ENCODE measurements at regions not wholly inside any gene's neighbourhood (a gene's known extent, or its start where the extent isn't known, plus 50 kb on each side); places are given as distances from the start of the nearest gene placed in this dataset.

DNA sequence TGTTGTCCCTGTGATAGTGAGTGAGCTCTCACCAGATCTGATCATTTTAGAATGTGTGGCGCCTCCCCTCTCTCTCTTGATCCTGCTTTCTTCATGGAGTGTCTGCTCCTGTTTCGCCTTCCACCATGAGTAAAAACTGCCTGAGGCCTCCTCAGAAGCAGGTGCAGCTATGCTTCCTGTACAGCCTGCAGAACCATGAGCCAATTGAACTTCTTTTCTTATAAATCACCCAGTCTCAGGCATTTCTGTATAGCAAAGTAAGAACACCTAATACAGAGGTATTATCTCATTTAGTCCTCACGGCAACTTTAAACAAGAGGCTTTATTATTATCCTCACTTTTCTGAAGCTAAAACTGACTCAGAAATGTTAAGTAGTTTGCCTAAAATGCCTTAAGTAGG, 81.3 kb upstream of the BTG1 start:
- Mint-ChIP-seq H3K27me3 (ENCODE audit: unreplicated experiment) (no peaks in the 10 kb centered on the region), H3K4me3 (ENCODE audit: unreplicated experiment) (no peak overlapping the region), H3K9me3 (ENCODE audit: unreplicated experiment) (no peaks in the 10 kb centered on the region), H3K27ac (ENCODE audit: unreplicated experiment) (no peak overlapping the region), H3K36me3 (ENCODE audit: unreplicated experiment) (no peaks in the 10 kb centered on the region), H3K4me1 (ENCODE audit: low read depth, unreplicated experiment) (peaks cover 6% of the 10 kb centered on the region)
- TF ChIP-seq, protein P1, sequence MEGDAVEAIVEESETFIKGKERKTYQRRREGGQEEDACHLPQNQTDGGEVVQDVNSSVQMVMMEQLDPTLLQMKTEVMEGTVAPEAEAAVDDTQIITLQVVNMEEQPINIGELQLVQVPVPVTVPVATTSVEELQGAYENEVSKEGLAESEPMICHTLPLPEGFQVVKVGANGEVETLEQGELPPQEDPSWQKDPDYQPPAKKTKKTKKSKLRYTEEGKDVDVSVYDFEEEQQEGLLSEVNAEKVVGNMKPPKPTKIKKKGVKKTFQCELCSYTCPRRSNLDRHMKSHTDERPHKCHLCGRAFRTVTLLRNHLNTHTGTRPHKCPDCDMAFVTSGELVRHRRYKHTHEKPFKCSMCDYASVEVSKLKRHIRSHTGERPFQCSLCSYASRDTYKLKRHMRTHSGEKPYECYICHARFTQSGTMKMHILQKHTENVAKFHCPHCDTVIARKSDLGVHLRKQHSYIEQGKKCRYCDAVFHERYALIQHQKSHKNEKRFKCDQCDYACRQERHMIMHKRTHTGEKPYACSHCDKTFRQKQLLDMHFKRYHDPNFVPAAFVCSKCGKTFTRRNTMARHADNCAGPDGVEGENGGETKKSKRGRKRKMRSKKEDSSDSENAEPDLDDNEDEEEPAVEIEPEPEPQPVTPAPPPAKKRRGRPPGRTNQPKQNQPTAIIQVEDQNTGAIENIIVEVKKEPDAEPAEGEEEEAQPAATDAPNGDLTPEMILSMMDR (IDR thresholded peaks at IDR 0.05; ENCODE audit: partially characterized antibody, unreplicated experiment), result no peak
- no peak for DNase-seq

DNA sequence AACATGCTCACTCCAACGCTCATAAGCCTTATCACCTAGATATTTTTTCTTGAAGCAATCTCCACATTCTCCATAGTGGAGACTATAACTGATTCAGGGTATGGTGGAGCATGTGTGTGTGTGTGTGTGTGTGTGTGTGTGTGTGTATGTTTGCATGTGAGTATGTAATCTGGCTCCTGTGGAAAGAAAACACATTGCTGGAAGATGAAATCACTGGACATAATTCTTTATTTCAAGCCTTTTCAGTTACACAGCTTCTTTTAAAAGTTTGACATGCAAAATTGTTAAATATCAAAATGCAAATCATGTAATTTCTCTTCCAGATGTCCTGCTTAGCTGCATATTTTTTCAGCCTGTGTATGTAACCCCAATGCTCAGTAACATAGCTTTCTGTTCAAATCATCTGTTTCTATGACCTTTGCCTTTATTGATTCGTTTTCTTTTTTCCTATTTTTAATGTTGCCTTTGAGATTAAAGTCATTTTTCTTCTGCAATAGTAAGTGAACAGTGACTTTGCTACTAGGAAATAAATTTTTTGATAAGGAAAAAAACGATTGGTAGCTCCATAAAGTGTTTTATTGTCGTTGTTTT, 80.5 kb upstream of the BTG1 start:
- TF ChIP-seq, protein P1 (IDR thresholded peaks at IDR 0.05; ENCODE audit: partially characterized antibody, unreplicated experiment), result no peak
- DNase-seq, result no peak
- H3K27ac Mint-ChIP-seq (ENCODE audit: unreplicated experiment), result no peak overlapping the region
- no peaks in the 10 kb centered on the region for H3K27me3 Mint-ChIP-seq (ENCODE audit: unreplicated experiment)
- H3K4me3 Mint-ChIP-seq (ENCODE audit: unreplicated experiment), result no peak overlapping the region
- no peaks in the 10 kb centered on the region for H3K9me3 Mint-ChIP-seq (ENCODE audit: unreplicated experiment)
- no peaks in the 10 kb centered on the region for H3K36me3 Mint-ChIP-seq (ENCODE audit: unreplicated experiment)
- peaks cover 6% of the 10 kb centered on the region for H3K4me1 Mint-ChIP-seq (ENCODE audit: low read depth, unreplicated experiment)

DNA sequence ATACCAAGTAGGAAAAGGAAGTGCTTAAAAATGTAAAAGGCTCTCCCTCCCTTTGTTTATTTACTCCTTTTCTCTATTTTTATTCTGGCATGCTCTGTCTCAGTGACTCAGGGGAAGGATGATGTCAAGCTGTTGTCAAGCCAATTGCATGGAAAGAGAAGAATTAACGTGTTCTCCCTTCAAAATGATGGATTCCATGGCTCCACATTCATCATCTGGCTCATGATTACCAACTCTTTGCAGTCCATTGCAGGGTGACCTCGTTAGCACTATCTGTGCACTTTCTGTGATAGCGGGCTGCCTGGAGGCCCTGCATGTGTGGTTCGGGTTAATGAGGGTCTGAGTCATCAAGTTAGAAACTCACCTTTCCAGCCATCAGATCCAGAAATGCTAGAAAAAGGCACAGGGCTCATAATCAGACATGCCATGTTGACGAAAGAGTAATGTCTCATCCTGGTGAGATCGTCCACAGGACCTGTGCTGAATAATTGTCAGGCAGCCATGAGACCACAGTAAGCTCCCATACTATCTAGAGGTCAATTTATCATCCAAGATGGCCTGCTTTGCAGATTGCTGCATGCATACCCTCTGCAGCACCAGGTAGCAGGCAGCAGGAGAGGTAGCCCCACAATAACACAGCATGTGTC, 79.2 kb upstream of the BTG1 start:
- no peak overlapping the region for H3K27ac Mint-ChIP-seq (ENCODE audit: unreplicated experiment)
- peaks cover 6% of the 10 kb centered on the region for H3K4me1 Mint-ChIP-seq (ENCODE audit: low read depth, unreplicated experiment)
- no peak overlapping the region for H3K4me3 Mint-ChIP-seq (ENCODE audit: unreplicated experiment)
- DNase-seq, result no peak
- H3K36me3 Mint-ChIP-seq (ENCODE audit: unreplicated experiment), result no peaks in the 10 kb centered on the region
- H3K27me3 Mint-ChIP-seq (ENCODE audit: unreplicated experiment), result no peaks in the 10 kb centered on the region
- TF ChIP-seq, protein P1 (IDR thresholded peaks at IDR 0.05; ENCODE audit: partially characterized antibody, unreplicated experiment), result no peak
- no peaks in the 10 kb centered on the region for H3K9me3 Mint-ChIP-seq (ENCODE audit: unreplicated experiment)

DNA sequence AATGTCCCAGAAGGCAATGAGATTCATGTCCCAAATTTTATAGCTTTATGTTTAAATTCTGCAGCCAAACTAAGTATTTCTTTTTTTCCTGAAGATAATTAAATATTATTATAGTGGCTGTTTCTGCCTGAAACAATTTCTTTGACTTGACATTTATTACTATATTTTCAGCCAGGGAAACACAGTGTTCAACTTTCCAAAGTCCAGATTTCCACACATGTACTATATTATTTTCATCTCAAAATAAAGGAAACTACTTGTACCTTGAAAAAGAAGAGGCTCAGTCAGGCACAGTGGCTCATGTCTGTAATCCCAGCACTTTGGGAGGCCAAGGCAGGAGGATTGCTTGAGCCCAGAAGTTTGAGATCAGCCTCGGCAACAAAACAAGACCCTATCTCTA, 77.8 kb upstream of the BTG1 start:
- no peaks in the 10 kb centered on the region for H3K27me3 Mint-ChIP-seq (ENCODE audit: unreplicated experiment)
- no peak for DNase-seq
- no peaks in the 10 kb centered on the region for H3K36me3 Mint-ChIP-seq (ENCODE audit: unreplicated experiment)
- H3K27ac Mint-ChIP-seq (ENCODE audit: unreplicated experiment), result no peak overlapping the region
- H3K4me3 Mint-ChIP-seq (ENCODE audit: unreplicated experiment), result no peak overlapping the region
- H3K4me1 Mint-ChIP-seq (ENCODE audit: low read depth, unreplicated experiment), result peaks cover 6% of the 10 kb centered on the region
- H3K9me3 Mint-ChIP-seq (ENCODE audit: unreplicated experiment), result no peaks in the 10 kb centered on the region
- TF ChIP-seq, protein P1 (IDR thresholded peaks at IDR 0.05; ENCODE audit: partially characterized antibody, unreplicated experiment), result no peak

DNA sequence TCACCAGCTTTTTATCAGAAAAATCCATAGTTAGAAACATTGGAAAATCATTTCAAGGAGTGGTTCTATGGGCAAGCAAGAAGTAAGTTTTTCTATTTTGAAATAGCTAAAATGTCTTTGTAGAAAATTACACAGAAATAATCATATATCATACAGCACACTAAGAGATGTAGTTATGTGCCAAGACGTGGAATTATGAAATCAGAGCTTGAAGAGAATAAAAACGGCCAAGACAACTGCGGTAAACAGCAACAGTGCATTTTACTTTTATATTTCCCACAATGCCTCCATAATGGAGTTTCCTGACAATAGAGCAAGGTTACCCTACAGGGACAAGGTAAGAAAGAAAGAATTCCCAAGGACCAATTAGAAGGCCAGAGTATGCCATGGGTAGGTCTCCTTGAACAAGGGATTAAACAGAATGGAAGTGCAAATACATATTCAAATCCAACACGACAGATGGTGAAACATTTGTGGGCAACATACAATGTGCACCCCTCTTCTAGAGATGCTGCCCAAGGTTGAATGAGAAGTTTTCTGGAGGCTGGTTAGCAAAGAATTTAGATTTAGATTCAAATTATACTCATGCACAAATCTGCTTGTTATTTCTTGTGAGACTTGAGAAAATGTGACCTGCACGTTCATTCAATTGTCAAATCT, 76.1 kb upstream of the BTG1 start:
- Mint-ChIP-seq H3K4me1 (ENCODE audit: low read depth, unreplicated experiment) (peaks cover 6% of the 10 kb centered on the region), H3K36me3 (ENCODE audit: unreplicated experiment) (no peaks in the 10 kb centered on the region), H3K27ac (ENCODE audit: unreplicated experiment) (no peak overlapping the region), H3K9me3 (ENCODE audit: unreplicated experiment) (no peaks in the 10 kb centered on the region), H3K4me3 (ENCODE audit: unreplicated experiment) (no peak overlapping the region), H3K27me3 (ENCODE audit: unreplicated experiment) (no peaks in the 10 kb centered on the region)
- TF ChIP-seq, protein P1 (IDR thresholded peaks at IDR 0.05; ENCODE audit: partially characterized antibody, unreplicated experiment), result no peak
- DNase-seq, result no peak
